ENCODE measurements at regions not wholly inside any gene's neighbourhood (a gene's known extent, or its start where the extent isn't known, plus 50 kb on each side); places are given as distances from the start of the nearest gene placed in this dataset.

GRCh38 chr1:217261636-217262035 lies 369.3 kb downstream of the GPATCH2 start:
- H2AFZ ChIP-seq (ENCODE audit: low read length) = no peak overlapping the region
- WGBS, 2 donors (ENCODE audit: extremely low coverage in 2 of 2, insufficient read length in 2 of 2, insufficient replicate concordance in 1 of 2) = no CpG with 5 or more reads among the region's 2 CpGs
- H3K9me3 ChIP-seq (replicated peaks in 1 of 2; ENCODE audit: control insufficient read depth in 2 of 2, insufficient read depth in 1 of 2, low read depth in 1 of 2, low read length in 2 of 2) = no peaks in the 10 kb centered on the region
- H4K91ac ChIP-seq (ENCODE audit: low read depth, low read length, poor library complexity) = no peak overlapping the region
- no peak overlapping the region for H3K4ac ChIP-seq (ENCODE audit: low read length)
- no peak overlapping the region for H2BK12ac ChIP-seq (ENCODE audit: low read length)
- H3K4me3 ChIP-seq (ENCODE audit: low read length in 2 of 2) = no peak overlapping the region
- no peak overlapping the region for H2BK15ac ChIP-seq (ENCODE audit: low read length)
- H2BK5ac ChIP-seq (ENCODE audit: low read length) = no peak overlapping the region
- no peak overlapping the region for H3K14ac ChIP-seq (ENCODE audit: low read length)
- H3K18ac ChIP-seq (ENCODE audit: low read length) = no peak overlapping the region
- H3K27me3 ChIP-seq (ENCODE audit: control insufficient read depth in 3 of 3, insufficient read depth in 3 of 3, low read depth in 1 of 3, low read length in 3 of 3) = no peaks in the 10 kb centered on the region
- H3K4me2 ChIP-seq (ENCODE audit: insufficient read depth, low read length, poor library complexity, severe bottlenecking) = no peak overlapping the region
- no peak overlapping the region for H2AK5ac ChIP-seq (ENCODE audit: low read depth, low read length)
- no peak overlapping the region for H3K23ac ChIP-seq (ENCODE audit: low read depth, low read length, poor library complexity)
- DNase-seq (ENCODE audit: low spot score) = no peak
- H3K79me1 ChIP-seq (ENCODE audit: low read depth, low read length) = no peaks in the 10 kb centered on the region
- H4K8ac ChIP-seq (ENCODE audit: low read depth, low read length) = no peak overlapping the region
- no peaks in the 10 kb centered on the region for H3K36me3 ChIP-seq (replicated peaks in 1 of 2; ENCODE audit: control insufficient read depth in 2 of 2, insufficient read depth in 2 of 2, low read length in 2 of 2)
- H3K9ac ChIP-seq (ENCODE audit: low read depth, low read length, poor library complexity) = no peak overlapping the region
- H2BK120ac ChIP-seq (ENCODE audit: low read depth, low read length) = no peak overlapping the region
- H3K27ac ChIP-seq (replicated peaks; ENCODE audit: low read length) = no peak overlapping the region
- H3K4me1 ChIP-seq (ENCODE audit: control insufficient read depth in 2 of 2, insufficient read depth in 1 of 2, low read depth in 1 of 2, low read length in 2 of 2) = no peaks in the 10 kb centered on the region

- Histone ChIP-seq H2BK15ac (ENCODE audit: low read length) (no peak overlapping the region), H3K4ac (ENCODE audit: low read length) (no peak overlapping the region), H3K36me3 (replicated peaks in 1 of 2; ENCODE audit: control insufficient read depth in 2 of 2, insufficient read depth in 2 of 2, low read length in 2 of 2) (no peaks in the 10 kb centered on the region), H2AFZ (ENCODE audit: low read length) (no peak overlapping the region), H3K9ac (ENCODE audit: low read depth, low read length, poor library complexity) (no peak overlapping the region), H3K4me2 (ENCODE audit: insufficient read depth, low read length, poor library complexity, severe bottlenecking) (no peak overlapping the region), H2BK5ac (ENCODE audit: low read length) (no peak overlapping the region), H2BK12ac (ENCODE audit: low read length) (no peak overlapping the region), H3K4me1 (ENCODE audit: control insufficient read depth in 2 of 2, insufficient read depth in 1 of 2, low read depth in 1 of 2, low read length in 2 of 2) (no peaks in the 10 kb centered on the region), H3K4me3 (ENCODE audit: low read length in 2 of 2) (no peak overlapping the region), H2BK120ac (ENCODE audit: low read depth, low read length) (no peak overlapping the region), H3K27me3 (ENCODE audit: control insufficient read depth in 3 of 3, insufficient read depth in 3 of 3, low read depth in 1 of 3, low read length in 3 of 3) (no peaks in the 10 kb centered on the region), H3K18ac (ENCODE audit: low read length) (no peak overlapping the region), H3K23ac (ENCODE audit: low read depth, low read length, poor library complexity) (no peak overlapping the region), H4K8ac (ENCODE audit: low read depth, low read length) (no peak overlapping the region), H2AK5ac (ENCODE audit: low read depth, low read length) (no peak overlapping the region), H3K9me3 (replicated peaks in 1 of 2; ENCODE audit: control insufficient read depth in 2 of 2, insufficient read depth in 1 of 2, low read depth in 1 of 2, low read length in 2 of 2) (no peaks in the 10 kb centered on the region), H3K14ac (ENCODE audit: low read length) (no peak overlapping the region), H3K79me1 (ENCODE audit: low read depth, low read length) (no peaks in the 10 kb centered on the region), H4K91ac (ENCODE audit: low read depth, low read length, poor library complexity) (no peak overlapping the region), H3K27ac (replicated peaks; ENCODE audit: low read length) (no peak overlapping the region)
- WGBS, 2 donors (ENCODE audit: extremely low coverage in 2 of 2, insufficient read length in 2 of 2, insufficient replicate concordance in 1 of 2) = no CpG with 5 or more reads among the region's 1 CpG
- DNase-seq (ENCODE audit: low spot score) = no peak
These were observed 370.2 kb downstream of the GPATCH2 start for GRCh38 chr1:217260676-217261075.

- Histone ChIP-seq H2BK15ac (ENCODE audit: low read length) (no peak overlapping the region), H3K14ac (ENCODE audit: low read length) (no peak overlapping the region), H3K27ac (replicated peaks; ENCODE audit: low read length) (no peak overlapping the region), H2AK5ac (ENCODE audit: low read depth, low read length) (no peak overlapping the region), H2BK120ac (ENCODE audit: low read depth, low read length) (no peak overlapping the region), H4K91ac (ENCODE audit: low read depth, low read length, poor library complexity) (no peak overlapping the region), H2AFZ (ENCODE audit: low read length) (no peak overlapping the region), H3K18ac (ENCODE audit: low read length) (no peak overlapping the region), H4K8ac (ENCODE audit: low read depth, low read length) (no peak overlapping the region), H3K36me3 (replicated peaks in 1 of 2; ENCODE audit: control insufficient read depth in 2 of 2, insufficient read depth in 2 of 2, low read length in 2 of 2) (no peaks in the 10 kb centered on the region), H3K23ac (ENCODE audit: low read depth, low read length, poor library complexity) (no peak overlapping the region), H3K4me2 (ENCODE audit: insufficient read depth, low read length, poor library complexity, severe bottlenecking) (no peak overlapping the region), H3K4me1 (ENCODE audit: control insufficient read depth in 2 of 2, insufficient read depth in 1 of 2, low read depth in 1 of 2, low read length in 2 of 2) (no peaks in the 10 kb centered on the region), H3K79me1 (ENCODE audit: low read depth, low read length) (no peaks in the 10 kb centered on the region), H2BK12ac (ENCODE audit: low read length) (no peak overlapping the region), H3K9ac (ENCODE audit: low read depth, low read length, poor library complexity) (no peak overlapping the region), H3K9me3 (replicated peaks in 1 of 2; ENCODE audit: control insufficient read depth in 2 of 2, insufficient read depth in 1 of 2, low read depth in 1 of 2, low read length in 2 of 2) (no peaks in the 10 kb centered on the region), H3K27me3 (ENCODE audit: control insufficient read depth in 3 of 3, insufficient read depth in 3 of 3, low read depth in 1 of 3, low read length in 3 of 3) (no peaks in the 10 kb centered on the region), H2BK5ac (ENCODE audit: low read length) (no peak overlapping the region), H3K4ac (ENCODE audit: low read length) (no peak overlapping the region), H3K4me3 (ENCODE audit: low read length in 2 of 2) (no peak overlapping the region)
- DNase-seq (ENCODE audit: low spot score) = no peak
These were observed 376.9 kb downstream of the GPATCH2 start for GRCh38 chr1:217253985-217254384.

- Histone ChIP-seq H3K23ac (ENCODE audit: low read depth, low read length, poor library complexity) (no peak overlapping the region), H3K9me3 (replicated peaks in 1 of 2; ENCODE audit: control insufficient read depth in 2 of 2, insufficient read depth in 1 of 2, low read depth in 1 of 2, low read length in 2 of 2) (no peaks in the 10 kb centered on the region), H3K4ac (ENCODE audit: low read length) (no peak overlapping the region), H3K9ac (ENCODE audit: low read depth, low read length, poor library complexity) (no peak overlapping the region), H2BK5ac (ENCODE audit: low read length) (no peak overlapping the region), H3K4me1 (ENCODE audit: control insufficient read depth in 2 of 2, insufficient read depth in 1 of 2, low read depth in 1 of 2, low read length in 2 of 2) (no peaks in the 10 kb centered on the region), H3K27ac (replicated peaks; ENCODE audit: low read length) (no peak overlapping the region), H2AFZ (ENCODE audit: low read length) (no peak overlapping the region), H3K4me2 (ENCODE audit: insufficient read depth, low read length, poor library complexity, severe bottlenecking) (no peak overlapping the region), H3K4me3 (ENCODE audit: low read length in 2 of 2) (no peak overlapping the region), H3K36me3 (replicated peaks in 1 of 2; ENCODE audit: control insufficient read depth in 2 of 2, insufficient read depth in 2 of 2, low read length in 2 of 2) (no peaks in the 10 kb centered on the region), H2BK15ac (ENCODE audit: low read length) (no peak overlapping the region), H4K8ac (ENCODE audit: low read depth, low read length) (no peak overlapping the region), H2AK5ac (ENCODE audit: low read depth, low read length) (no peak overlapping the region), H2BK12ac (ENCODE audit: low read length) (no peak overlapping the region), H4K91ac (ENCODE audit: low read depth, low read length, poor library complexity) (no peak overlapping the region), H2BK120ac (ENCODE audit: low read depth, low read length) (no peak overlapping the region), H3K18ac (ENCODE audit: low read length) (no peak overlapping the region), H3K27me3 (ENCODE audit: control insufficient read depth in 3 of 3, insufficient read depth in 3 of 3, low read depth in 1 of 3, low read length in 3 of 3) (no peaks in the 10 kb centered on the region), H3K79me1 (ENCODE audit: low read depth, low read length) (no peaks in the 10 kb centered on the region), H3K14ac (ENCODE audit: low read length) (no peak overlapping the region)
- no CpG with 5 or more reads among the region's 2 CpGs for WGBS, 2 donors (ENCODE audit: extremely low coverage in 2 of 2, insufficient read length in 2 of 2, insufficient replicate concordance in 1 of 2)
- DNase-seq (ENCODE audit: low spot score) = no peak
These were observed 377.5 kb downstream of the GPATCH2 start for GRCh38 chr1:217253351-217253750.

Measured in neuronal stem cell (in vitro differentiated cells).